Right ventricle myocardium superior (tissue), 1 donor: ENCODE measurements at regions not wholly inside any gene's neighbourhood (a gene's known extent, or its start where the extent isn't known, plus 50 kb on each side); places are given as distances from the start of the nearest gene placed in this dataset.

Source experiments
- ATAC-seq: fragments of 200-7000 bp; cut with Tn5 transposase; one replicate; pipeline ENCODE4 v1.9.1; 2020; ENCODE audit warnings: mild to moderate bottlenecking; ENCODE audit not compliant: poor library complexity
- DNase-seq: peaks from one replicate; pipeline ENCODE4 v3.0.0-alpha.2; 2020
- intact Hi-C: fragments of 100-400 bp; cut with DNase I; formaldehyde crosslinking; loops from one replicate; pipeline ENCODE4 v1.11.2; 2022
- donor health status: DM: no; HTN: yes; CAD: no; lungs with severe emphysema.

DNA sequence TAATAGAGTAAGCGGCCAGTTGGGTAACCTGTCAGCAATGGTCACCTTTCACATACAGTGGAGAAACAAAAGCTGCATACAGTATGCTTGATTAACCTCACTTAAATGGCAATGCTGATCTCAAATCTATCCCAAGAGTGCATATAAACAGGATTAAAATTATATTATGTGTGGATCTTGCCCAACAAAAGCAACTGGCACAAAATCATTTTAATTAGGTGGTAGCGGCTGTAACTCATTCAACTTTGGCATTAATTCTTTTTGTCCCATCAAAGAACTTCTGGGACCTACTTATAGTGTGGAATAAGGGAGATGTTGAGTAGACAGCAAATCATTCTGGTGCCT is 167.8 kb upstream of the VRK2 start:
- intact Hi-C loops, result no loop called here
- DNase-seq (no peak), ATAC-seq (no peak)

DNA sequence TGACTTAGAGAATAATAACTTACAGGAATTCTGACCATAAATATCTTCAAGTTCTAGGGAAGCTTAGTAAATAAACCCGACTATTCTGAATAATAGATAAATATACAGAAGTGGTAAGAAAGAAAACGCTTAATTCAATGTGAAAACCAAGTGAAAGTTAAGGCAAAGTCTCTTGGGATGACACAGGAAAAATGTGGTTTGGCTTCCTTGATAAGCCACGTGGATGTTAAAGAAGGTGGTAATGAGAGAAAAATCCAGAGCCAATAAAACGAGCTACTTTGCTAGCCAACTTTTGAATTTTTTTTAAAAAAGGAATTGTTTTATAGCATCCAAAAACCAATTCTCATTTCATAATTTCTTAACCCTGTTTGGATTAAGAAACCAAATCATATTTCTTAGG is 166.2 kb upstream of the VRK2 start:
- ATAC-seq (no peak), DNase-seq (no peak)
- intact Hi-C loops, result no loop called here

DNA sequence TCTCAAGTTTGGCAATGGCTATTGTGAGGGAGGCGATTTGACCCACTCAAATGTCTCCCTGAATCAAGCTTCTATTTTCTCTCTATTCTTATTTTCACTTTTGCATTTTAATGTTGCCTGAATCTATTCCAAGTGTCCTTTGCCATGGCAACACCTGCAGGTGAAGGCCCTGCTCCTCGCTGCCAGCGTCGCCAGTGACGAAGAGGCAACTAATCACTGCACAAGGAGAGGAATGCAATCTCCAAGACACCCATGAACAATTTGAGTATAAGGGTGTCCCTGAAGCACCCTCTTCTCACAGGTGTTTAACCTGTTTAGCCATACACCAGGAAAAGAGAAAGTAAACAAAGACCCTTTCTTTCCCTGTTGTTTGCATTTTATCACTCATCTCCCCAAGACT is 165.6 kb upstream of the VRK2 start:
- intact Hi-C loops, result no loop called here

DNA sequence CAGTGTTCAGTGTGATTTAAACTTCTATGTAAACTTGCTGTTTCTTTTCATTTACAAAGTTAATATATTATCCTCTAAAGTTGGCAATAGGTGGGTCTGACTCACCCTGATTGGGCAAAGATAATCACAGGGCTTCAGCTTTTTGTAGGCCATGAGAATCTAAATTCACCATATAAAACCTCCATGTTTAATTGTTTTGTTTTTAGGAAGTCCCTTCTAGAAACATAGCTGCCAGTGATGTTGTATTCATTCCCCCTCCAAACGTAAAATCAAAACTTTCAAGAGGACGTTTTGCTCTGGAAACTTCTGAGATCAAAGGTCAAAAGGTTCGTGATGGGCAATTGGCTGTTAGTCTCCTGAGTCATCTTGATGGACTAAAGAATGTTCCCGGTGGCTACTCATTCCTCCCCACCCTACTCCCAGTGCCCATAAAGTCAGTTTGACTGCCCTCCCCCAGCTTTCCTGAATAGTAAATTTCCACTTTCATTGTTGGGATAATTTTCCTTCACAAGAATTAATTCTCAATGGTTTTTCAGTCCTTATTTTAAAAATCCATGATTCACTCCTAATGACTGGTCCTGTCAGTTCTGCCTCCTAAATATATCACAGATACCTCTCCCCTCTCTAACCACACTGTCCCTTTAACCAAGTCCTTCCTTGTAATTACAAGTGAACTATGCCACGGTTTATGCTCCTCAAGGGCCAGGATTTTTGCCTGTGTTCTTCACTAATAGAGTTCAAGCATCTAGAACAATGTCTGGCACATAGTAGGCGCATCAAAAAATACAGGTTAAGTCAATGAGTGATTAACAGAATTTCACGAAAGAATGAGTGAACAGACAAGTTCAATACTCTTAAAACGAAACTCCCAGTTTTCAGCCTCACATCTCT is 164.4 kb upstream of the VRK2 start:
- intact Hi-C loops, result no loop called here
- DNase-seq, result no peak
- no peak for ATAC-seq

More for the DNA sequence above, 165.6 kb upstream of the VRK2 start:
- DNase-seq, result no peak
- no peak for ATAC-seq

DNA sequence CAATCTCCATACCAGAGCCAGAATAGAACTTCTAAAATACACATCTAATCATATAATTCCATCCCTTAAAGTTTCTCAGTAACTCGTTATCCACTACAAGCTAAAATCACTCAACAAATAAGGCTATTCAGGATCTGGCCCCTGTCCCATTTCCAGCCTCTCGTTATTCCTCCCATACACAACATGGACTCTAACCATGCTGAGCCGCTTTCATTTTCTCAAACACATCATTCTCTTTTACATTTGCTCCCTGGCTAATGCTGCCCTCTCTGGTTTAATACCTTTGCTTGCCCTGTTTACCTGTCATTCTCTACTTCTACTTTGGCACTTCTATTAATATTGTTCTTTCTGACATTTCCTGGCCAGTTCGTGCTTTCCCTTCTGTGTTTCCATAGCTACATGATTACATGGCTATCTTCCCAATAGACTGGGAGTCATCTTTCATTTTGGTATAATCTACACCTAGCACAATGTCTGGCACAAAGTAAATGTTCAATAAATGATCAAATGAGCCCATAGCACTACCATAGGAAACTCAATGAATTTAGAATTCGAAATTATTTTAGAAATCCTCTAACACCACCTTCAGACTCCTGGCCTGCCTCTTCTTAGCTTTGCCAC is 163.6 kb upstream of the VRK2 start:
- intact Hi-C loops, result no loop called here
- DNase-seq (no peak), ATAC-seq (no peak)

DNA sequence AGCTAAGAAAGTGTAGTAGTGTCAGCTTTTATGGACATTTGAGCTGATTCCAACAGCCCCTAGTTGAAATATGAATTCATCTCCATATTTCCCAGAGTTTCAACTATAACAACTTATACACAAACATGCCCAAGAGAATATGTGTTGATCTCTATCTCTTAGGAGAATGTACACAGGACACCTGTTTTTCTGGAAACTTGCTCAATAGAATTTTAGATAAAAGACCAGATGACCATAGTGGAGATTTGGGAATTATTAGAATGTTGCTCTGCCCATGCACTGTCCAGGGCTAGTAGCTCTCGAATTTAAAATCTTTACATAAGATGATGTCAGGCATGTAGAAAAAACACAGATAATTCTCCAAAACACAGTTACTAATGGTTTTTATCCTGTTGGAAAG is 162.3 kb upstream of the VRK2 start:
- DNase-seq (no peak), ATAC-seq (no peak)
- intact Hi-C loops, result no loop called here

DNA sequence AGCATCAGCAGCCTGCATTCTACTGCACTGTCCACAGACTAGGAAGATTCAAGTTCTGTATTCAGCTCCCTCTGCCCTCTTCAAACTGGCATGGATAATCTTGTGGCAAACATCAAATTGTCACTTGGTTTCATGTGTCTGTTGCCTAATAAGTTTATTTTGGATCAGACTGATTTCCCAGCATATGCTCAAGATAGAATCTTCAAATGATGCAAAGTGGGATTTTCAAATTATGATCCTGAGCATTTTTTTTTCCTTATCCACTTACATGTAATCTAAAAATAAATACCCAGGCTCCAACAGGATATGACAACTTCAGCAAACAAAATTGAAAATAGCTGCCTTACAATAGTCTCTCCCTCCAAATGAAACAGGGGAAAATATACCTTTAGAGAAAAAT is 160.9 kb upstream of the VRK2 start:
- intact Hi-C loops, result no loop called here
- DNase-seq (no peak), ATAC-seq (no peak)

DNA sequence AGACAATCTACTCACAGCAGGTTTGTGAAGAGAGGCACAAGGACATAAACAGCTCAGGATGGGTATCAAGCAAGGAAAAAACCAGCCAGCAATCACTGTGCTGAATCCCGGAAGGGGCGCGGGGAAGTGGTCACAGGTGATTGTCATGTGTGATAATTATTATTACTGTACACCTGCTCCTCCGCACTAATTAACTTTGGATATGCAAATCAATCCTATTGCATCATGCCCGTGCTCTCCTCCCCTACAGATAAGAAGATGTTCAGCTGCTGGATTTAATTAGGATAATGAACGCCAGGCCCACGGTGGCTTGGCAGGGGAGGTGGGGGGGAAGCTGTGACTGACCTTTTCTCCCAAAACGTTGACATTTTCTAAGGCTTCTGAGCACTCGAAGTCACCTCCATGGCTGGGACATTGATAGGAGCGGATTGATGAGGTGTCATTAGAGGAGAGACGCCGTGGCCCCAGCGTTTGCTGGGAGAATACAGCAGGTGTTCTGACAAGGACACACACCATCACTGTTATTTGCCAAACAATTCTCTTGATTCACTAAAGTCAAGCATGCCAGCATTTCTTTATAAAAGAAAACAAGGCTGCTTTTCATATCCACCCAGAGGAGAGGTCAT is 160.3 kb upstream of the VRK2 start:
- ATAC-seq (no peak), DNase-seq (no peak)
- intact Hi-C loops, result no loop called here

DNA sequence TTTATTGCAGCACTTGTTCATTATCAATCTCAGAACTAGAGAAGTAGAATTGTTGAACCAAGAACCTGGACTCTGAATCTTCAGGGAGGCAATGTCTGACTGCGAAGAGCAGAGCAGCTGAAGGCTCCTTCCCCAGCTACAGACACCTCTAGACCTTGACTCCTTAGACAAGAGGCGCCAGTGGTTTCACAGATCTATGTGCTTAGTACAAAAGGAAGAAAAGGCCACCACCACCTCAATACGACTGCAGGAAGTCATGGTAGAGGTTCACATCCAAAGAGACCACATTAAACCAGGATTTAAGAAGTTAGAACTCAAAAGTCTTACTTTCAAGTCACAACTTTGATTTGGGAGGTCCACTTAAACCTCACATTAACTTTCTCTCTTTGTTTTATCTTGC is 158.1 kb upstream of the VRK2 start:
- ATAC-seq (no peak), DNase-seq (no peak)
- intact Hi-C loops, result no loop called here

DNA sequence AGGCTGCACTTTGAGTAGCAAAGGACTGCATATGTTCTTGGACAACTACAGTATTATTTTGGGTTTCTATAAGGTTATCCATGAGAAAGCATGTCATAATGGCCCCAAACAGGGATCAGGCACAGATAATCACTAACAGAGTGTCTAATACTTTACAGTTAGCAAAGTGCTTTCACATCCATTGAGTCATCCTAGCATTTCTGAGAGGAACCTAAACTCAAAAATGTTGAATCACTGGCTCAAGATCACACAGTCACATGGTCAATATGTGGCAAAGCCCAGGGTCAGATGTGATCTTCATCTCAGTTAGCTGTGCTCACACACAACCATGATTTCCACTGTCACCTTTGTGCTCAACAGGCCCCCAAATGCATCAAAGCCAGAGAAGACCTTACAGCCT is 156.1 kb upstream of the VRK2 start:
- no peak for DNase-seq
- intact Hi-C loops, result no loop called here
- no peak for ATAC-seq

DNA sequence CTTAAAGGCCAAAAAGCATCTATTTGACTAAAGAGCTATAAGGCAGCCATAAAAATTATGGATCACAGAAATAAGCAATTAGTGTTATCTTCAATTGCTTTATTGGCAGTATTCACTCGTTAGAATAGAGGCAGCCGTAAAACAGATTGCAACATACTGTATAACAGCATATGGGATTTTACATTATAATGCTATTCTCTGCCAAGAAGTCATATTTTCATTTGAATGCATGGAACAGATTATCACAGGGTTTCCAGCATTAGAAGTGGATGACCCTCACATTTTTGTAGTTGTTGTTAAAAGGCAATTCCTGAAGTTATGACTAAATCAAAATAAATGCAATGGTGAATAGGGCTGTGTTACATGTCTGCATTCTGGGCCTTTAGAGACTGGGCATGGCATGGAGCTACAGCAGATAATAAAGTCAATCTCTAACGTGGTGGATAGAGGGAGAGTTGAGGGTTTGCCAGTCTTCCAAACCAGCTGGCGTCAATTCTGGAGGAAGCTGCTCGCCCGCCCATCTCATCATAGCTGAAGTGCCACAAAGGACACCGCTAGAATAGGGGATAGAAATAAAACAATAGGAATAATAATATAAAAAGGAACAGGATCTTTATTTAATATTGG is 155.4 kb upstream of the VRK2 start:
- DNase-seq (no peak), ATAC-seq (no peak)

DNA sequence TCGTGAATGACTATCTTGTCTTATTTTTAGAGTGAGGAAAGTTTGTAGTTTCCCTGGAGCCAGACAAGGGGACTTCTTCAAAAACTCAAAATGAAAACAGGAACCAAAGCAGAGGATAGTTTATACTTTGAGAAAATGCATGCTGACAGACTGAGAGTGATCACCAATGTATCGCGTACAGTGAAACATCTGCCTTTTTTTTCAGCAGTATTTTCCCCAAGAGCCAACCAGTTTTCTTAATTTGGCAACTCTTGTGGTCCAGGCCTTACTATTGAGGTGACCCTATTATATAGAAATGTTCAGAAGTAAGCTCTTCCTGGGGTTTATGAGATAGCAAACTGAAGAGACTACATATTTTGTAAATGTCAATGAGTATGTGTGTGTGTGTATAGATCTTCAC is 153.7 kb upstream of the VRK2 start:
- intact Hi-C loops, result no loop called here
- ATAC-seq (no peak), DNase-seq (no peak)

More for the DNA sequence above, 155.4 kb upstream of the VRK2 start:
- intact Hi-C loops, result no loop called here

DNA sequence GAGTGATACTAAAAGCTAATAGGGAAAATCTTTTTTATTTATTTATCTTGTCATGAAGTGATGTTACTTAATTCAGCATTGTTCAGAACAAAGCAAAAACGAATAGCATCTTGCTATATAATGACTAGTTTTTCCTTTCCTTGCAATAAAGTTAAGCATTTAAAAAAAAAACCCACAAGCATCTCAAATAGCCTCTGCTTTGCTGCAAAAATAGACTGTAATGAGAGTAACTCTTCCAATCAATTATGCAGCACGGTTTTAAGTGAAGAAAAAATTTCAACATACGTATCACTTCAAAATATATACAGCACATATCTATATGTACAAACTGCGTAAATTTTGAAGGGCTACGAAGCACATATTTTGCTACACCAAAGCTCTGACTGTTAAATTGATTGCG is 153.3 kb upstream of the VRK2 start:
- intact Hi-C loops, result no loop called here
- no peak for ATAC-seq

DNA sequence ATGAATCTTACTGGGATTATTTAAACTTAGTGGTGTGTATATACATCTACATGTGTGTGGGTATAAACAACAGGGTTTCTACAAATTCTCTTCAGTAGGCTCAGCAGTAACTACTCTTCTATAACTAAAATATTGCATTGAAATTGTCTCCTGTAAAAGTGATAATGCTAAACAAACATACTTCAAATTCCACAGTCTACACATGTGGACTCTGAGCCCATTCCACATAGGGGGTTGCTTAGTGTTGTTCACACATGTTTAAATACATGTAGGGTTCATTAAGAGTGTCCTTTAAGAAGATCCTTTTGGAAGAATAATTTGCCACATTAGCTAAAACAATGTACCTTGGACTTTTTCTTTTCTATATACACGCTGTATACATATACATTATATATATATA is 152.8 kb upstream of the VRK2 start:
- ATAC-seq, result no peak
- no peak for DNase-seq
- intact Hi-C loops, result no loop called here

More for the DNA sequence above, 153.3 kb upstream of the VRK2 start:
- no peak for DNase-seq

DNA sequence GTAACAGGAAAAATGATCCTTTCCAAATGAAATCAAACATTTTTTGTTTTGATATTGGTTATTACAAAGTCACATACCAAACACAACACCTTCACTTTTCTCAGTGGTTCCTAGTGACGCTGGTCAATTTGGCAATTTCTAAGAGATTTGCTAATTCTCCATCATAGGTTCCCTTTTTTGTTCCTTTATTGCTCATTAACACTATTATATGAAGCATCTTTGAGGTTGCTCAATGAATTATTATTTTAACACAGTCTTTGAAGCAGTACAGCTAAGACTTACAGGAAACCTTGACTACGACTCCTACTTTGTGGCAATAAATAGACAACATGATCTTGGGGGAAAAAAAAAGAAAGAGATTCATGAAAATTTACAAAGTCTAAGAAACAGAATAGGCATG is 152.2 kb upstream of the VRK2 start:
- no peak for DNase-seq
- ATAC-seq, result no peak
- intact Hi-C loops, result no loop called here

DNA sequence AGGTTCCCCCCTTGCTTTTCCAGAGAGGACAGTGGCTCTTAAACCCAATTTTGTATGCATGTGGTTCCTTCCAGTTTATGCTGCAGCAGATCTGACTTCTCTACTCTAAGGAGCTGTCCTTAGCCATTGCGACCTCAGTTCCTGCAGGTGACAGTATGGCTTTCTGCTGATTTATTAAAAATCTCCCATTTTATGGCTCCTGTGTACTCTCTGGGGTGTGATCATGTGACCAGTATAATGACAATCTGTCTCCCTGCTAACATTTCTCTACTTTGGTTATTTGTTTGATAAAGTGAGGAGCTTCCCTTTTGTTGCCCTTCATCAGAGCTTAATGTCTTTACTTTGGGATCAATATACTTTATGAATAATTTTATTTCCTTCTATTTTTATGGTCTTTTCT is 148.7 kb upstream of the VRK2 start:
- intact Hi-C loops, result no loop called here
- ATAC-seq (no peak), DNase-seq (no peak)

DNA sequence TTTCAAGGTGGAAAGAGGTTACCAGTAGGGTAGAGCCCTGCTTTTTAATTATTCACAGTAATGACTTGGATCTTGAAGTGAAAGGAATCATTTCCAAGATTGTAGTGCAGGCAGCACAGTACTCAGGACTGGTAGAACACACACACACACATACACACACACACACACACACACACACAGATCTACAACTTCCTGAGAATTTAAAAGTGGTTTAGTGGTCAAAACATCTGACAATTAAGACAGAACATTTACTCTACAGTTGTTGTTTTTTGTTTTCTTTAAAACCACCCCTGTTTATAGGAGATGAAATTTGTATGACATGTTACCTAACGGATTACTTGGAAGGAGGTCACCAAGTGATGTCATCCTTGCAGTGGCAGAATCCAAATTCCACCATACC is 146.7 kb upstream of the VRK2 start:
- intact Hi-C loops, result loop anchor here (10.0 kb wide), 1 partner anchor 545 kb away; no protein-coding TSS in a partner anchor
- DNase-seq (no peak), ATAC-seq (no peak)

DNA sequence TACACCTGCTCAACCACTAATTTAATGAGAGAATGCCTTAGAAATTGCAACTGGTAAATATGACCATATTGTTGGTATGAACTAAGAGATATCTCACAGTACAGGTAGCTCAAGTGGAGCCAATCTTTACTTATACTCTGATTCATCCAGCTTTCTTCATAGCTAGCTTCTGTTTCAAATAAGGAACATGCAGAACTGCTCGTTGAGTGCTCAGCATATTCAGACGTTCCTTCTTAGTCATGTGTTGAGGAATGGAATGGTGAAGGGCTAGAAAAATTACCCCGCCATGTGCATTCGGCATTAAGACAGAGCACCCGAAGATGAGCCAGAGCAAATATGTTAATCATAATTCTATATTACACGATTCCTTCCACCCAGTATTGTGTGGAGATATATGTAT is 144.0 kb upstream of the VRK2 start:
- DNase-seq, result no peak
- ATAC-seq, result no peak
- intact Hi-C loops, result loop anchor here (10.0 kb wide), 1 partner anchor 542 kb away; no protein-coding TSS in a partner anchor

DNA sequence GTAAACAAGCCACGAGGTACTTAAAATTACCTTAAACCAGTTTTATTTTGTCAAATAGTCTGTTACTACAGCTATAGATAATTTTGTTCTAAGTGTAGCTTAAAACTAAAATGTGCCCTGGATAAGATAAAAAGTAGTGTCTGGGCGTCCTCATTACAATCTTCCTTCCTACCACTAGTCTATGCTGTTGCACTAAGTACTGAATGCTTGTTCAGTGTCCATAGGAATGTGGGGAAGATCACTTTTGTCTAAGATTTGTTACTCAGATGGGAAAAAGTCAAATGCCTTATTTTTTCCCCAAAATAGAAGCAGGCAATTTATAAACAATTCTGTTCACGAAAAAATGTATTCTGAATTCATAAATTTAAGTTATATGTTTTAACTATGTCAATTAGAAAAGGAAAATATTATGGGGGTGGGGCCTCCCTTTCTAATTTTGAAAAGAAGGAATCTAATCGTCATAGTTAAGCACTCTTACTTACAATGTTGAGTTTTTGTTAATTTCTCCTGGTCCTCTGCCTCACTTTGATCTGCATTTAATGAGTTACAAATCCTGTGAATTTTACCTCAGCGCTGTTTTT is 140.4 kb upstream of the VRK2 start:
- intact Hi-C loops, result loop anchor here (10.0 kb wide), 1 partner anchor 539 kb away; no protein-coding TSS in a partner anchor
- DNase-seq, result no peak
- ATAC-seq, result peak; percentile 84
